GM19099 (cell line): ENCODE measurements at regions not wholly inside any gene's neighbourhood (a gene's known extent, or its start where the extent isn't known, plus 50 kb on each side); places are given as distances from the start of the nearest gene placed in this dataset.

Experiments
- POLR2A ChIP-seq: IDR thresholded peaks from 3 replicates; pipeline ENCODE4 v1.6.1; 2011; ENCODE audit warnings: low read depth; ENCODE audit not compliant: insufficient read length; ENCODE audit errors: extremely low read depth

DNA sequence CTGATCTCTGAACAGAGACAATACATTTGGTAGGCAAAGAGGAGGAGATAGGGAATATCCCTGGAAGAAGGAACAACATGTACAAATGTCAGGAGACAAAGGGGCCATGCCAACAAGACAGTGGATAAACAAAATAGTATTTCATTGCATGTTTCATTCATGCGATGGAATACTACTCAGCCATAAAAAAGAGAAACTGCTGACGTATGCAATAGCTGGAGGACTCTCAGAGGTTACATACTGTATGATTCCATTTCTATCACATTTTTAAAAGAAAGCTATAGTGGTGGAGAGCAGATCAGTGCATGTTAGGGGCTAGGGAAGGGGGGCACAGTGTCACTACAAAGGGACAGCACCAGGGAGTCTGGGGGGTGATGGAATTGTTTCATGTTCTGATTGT, 572.9 kb upstream of the CADM1 start:
- no peak for TF ChIP-seq POLR2A

DNA sequence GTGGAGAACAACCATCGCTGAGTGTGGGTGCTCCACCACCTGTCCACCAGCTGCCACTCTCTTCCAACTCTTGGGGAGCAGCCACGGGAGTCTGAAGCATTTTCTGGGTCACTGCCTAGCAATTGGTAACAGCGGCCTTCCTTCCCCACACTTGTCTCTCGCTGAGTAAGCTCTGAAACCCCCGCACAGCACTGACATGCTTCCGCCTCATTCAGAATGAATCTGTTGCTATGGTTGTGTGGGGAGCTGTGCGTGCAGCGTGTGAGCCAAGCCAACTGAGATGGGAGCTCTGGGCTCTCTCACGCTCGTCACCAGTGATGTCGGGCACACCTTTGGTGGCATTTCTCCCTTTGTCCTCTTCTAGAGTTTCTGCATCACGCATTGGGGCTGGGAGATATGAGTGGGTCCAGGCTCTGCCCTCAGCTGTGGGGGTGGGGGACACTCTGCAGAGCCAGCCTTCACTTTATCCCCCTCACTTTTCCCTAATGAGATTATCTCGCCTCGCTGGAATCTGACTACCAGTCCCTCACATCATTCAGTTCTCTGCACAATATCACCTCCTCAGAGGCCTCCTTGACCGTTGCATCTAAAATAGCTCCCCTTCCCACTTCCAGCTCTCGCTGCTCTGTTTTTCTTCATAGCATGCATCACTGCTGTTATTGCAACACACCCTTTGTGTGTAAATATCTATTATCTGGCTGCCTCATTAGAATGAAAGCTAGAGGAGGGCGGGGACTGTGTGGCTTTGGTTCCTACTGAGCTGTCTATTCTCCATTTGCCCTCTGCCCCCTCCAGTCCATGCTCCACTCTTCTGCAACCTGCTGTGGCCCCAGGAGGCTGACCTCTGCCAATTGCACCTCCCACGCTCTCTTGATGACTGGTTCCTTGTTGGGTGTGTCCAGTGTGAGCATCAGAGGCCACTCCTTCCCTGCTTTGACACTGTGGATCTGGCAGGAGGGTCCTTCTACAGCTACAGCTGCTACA, 569.9 kb upstream of the CADM1 start:
- TF ChIP-seq POLR2A: peak; percentile 25

DNA sequence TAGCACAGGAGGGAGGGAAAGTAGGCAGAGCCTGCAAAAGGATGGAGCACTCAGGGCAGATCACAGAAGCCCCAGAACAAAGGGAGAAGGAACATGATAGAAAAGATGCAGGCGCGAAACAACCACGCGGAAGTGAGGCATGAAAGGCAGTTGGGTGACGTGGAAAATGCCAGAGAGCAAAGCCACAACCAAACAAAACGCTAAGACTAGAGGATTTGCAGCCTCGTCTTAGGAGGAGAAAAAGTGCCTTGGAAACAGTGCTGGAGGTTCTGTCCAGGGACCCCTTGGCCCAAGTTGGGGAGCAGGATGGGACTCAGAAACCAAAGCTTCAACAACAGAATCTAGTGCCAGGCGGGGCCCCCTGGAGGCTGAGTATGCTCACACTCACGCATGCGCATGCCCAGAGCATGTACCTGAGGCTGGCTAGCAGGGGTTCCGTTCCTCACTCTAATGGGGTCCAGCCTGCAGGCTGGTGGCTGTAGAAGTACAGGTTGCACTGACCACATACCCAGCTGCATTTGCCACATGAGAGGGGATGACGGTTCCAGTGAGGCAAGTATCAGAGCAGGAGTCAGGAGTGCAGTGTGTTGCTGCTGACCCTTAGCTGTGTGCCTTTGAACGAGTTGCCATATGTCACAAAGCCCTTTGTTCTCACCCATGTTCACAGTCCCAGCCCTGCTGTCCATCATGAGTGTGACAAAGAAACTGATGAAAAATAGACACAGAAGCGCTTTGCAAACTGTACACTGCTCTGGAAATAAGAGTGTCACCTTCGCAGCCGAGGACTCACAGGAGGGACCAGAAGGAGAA, 568.6 kb upstream of the CADM1 start:
- TF ChIP-seq POLR2A: no peak

DNA sequence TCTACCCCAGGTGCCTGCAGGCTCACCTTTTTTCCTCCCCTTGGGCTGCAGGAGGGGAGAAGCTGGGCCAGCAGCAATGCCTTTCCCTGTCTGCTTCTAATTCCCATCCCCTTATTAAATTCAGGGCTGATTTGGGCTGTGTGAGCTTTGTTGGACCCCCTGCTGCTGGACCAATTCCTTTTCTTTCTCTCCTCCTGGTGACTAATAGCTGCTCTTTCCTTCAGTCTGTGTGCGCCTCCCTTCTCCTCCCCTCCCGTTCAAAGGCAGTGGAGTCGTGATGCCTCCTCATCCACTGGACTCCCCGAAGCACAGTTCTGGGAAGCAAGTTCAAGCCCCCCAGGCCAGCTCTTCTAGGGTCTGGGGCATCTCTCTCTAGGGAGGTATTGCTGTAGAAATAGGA, 567.9 kb upstream of the CADM1 start:
- no peak for TF ChIP-seq POLR2A

DNA sequence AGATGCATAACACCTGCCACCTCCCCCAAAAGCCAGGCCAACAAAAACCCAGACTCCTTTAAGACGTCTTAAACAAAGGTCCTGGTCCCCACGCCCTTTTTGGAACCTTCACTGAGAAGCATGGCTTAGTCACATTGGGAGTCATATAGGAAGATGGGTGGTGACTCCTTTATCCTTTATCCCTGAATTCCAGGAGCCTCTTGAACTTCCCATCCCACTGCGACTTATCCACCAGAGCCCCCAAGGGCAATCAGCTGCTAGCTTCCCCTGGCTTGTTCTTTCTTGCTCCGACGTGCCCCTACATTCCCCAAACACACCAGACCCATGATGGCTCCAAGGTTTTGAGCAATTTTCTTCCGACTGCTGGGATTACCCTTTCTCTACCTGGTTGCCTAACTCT, 567.0 kb upstream of the CADM1 start:
- TF ChIP-seq POLR2A: no peak

DNA sequence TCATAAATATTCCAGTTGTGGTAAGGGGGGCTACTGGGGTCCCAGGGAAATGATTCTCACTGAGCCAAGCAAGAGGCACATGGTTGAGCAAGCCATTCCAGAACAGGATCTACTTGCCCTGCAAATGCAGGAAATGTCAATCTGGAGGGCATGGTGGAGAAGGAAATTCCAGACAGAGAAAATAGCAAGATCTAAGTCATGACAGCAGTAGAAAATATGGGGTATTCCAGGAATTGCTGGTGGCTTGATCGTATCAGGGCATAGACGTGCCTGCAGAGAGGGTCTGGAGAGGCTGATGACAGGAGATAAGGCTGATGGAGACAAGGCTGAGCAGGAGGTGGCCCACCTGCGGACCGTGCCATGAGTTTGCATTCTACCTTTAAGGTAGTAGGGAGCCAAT, 566.3 kb upstream of the CADM1 start:
- no peak for TF ChIP-seq POLR2A

DNA sequence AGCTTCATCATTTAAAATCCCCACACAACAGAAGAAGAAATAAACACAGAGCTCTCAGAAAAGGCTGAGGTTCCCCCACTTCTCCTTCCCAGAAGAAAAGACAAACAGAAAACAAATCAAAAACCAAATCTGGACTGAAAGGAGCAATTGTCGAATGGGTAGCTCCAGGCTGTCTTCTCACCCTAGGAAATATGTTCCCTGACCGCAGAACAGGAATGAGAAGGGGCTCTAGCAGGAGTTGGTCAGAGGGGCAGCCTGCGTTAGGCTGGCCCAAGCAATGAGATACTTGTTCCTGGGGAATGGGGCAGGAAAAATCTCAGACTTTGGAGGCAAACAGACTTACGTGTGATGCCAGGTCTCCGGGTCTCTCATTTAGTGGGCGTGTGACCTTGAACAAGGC, 562.6 kb upstream of the CADM1 start:
- TF ChIP-seq POLR2A: no peak

DNA sequence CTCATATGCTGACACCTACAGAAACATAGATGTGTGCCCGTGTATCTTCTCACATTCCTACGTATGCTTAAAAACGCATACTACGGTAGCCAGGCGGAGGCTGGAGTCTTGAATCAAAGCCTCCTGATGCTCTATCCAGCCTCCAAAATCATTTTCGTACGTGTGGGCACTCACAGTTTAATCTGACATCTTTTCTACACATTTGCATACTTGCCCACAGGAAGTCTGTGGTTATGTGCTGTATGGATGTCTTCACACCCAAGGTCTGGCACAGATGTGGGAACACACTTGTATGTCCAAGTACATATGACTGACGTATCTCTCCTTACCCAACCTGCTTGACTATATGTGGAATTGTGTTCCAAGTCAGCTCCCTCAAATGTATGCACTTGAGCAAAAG, 561.8 kb upstream of the CADM1 start:
- TF ChIP-seq POLR2A: no peak

DNA sequence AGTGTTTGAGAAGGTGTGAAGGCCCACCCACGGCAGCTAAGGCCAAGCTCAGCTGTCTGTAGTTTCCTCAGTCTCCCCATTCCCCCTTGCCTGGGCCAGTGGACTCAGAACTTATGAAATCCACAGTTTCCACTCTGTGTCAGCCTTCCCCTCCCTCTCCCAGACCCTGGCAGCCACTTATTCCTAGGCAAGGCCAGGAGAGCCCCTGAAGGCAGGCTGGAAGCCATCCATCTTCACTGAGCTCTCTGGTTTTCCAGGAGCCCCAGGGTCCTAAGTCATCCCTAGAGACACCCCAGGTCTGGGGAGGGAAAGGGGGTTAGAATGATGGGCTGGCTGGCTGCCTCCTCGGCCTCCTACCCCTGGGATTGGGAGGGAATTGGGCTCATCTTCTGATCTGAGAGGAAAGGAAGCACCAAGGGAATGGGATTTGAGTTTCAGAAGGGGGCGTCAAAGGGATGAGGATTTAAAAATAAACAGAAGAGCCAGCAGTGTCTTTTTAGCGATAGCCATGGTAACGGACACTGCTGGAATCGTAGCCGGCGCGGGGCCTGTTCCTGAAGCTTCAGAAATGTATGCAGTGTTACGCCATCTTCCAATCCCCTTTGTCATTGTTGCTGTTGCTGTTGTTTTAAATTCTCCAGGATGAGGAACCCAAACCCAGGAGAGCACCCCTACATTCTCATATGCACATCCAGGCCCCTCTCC, 561.1 kb upstream of the CADM1 start:
- TF ChIP-seq POLR2A: no peak

DNA sequence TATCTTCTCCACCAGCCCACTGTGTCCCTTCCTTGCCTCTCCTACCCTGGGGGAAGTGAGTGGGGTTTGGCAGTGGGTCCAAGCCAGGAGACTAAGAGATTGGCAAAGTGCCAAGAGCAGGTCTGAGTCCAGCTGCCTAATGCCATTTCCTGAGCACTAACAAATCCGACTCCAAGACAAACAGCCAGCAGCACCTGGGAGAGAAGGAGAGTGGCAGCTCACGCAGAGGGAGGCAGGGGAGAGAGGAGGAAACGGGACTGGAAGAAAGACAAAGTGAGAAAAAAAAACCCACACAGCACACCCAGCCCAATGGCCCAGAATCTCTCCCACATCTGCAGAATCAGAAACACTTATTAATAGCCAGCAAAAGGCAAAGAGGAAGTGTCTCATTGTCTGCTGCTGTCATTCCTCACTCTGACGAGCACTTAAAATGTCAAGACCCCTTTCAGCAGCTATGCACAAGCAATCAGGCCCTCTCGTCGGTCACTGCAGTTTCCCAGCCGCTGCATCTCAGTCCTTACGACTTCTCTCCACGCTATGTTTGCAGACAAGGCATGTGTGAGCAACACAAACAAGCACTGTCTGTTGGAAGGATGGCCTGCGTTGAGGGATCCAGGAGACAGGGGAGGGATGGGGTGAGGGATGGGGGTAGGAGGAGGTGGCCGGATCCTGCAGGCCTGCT, 558.4 kb upstream of the CADM1 start:
- no peak for TF ChIP-seq POLR2A

DNA sequence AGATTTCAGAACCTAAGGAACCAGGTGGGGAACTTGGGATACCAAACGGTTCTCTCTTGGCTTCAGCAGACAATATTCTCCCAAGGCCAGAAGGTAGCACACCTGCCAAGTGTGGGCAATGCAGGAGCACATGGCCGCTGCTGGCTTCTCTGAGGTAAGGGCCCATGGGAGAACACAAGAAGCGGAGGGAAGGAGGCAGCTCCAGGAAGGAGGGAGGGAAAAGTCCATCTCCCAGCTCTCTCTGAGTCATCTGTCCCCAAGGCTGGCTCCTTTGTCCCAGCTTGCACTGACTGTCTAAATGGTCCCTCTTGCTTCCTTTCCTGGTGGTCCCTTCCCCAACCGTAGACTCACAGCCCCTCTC, 557.9 kb upstream of the CADM1 start:
- TF ChIP-seq POLR2A: no peak

DNA sequence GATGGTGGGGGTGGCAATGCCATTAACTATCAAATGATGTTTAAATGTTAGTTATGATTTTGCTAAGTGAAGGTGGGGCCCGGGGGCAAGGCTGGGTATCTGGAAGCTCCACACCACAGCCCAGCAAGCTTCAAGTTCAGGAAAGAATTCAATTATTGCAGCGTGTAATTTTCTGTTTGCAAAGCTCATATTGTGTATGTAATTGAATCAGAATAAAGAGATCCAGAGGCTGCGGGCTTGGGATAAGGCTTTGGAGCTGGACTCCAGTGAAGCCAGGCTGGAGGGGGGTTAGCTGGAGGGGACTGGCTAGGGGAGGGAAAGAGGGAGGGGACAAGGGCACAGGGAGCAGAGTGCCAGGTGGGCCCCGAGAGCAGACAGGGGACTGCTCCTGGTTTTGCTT, 557.1 kb upstream of the CADM1 start:
- TF ChIP-seq POLR2A: no peak

DNA sequence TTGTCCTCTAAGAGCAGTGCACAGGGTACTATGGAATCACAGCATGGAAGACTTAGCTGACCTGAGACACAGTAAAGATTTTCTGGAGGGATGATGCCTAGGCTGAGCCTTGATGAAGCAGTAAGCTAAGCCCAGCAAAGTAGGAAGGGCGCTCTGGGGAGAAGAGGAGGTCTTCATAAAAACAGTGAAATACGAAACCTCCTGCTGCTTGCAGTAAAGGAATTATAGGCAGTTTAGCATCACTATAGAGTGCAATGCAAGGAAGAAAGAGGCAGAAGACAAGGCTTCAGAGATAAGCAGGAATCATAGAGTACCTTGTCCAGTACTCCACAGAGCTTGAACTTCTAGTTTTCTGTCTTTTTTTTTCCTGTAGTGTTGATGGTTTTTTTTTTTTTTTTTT, 555.7 kb upstream of the CADM1 start:
- no peak for TF ChIP-seq POLR2A

DNA sequence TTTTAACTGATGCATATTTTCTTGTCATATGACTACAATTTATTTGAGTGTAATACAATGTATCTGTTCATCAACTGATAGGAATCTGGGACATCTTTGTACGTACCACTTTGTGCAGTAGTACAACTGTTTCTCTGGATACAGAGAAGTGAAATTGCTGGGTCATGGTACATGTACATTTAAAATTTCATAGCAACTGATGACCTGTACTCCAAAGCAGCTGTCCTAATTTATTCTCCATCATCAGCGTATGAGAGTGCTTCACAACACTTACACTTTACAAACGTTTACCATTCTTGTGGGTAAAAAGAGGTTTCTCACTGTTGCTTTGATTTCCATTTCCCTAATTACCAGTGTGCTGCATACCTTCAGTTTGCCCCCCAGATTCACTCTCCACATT, 552.8 kb upstream of the CADM1 start:
- no peak for TF ChIP-seq POLR2A

DNA sequence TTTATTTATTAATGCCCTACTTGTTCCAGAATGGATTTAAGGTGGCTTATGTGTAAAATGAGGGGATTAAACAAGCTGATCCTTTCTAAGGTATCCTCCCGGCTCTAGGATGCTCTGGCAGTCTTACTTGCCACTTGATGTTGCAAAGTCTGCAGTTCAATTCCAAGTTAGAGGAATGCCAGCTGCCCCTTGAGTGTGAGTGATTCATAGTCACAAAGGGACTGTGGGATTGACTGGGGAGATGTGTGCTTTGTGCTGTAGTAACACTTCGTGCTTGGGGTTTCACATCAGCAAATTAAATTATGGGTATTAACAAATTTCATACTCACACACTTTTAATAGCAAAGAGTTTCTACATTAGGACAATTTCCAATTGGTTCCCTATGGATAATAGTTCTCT, 550.8 kb upstream of the CADM1 start:
- no peak for TF ChIP-seq POLR2A
